HepG2 (cell line): ENCODE measurements at regions not wholly inside any gene's neighbourhood (a gene's known extent, or its start where the extent isn't known, plus 50 kb on each side); places are given as distances from the start of the nearest gene placed in this dataset.

Source experiments
- CBFB ChIP-seq: sonication (generic); formaldehyde crosslinking; IDR thresholded peaks from 2 replicates; pipeline ENCODE4 v1.4.0; 2020; ENCODE audit warnings: missing genetic modification reagents
- ELF3 ChIP-seq: IDR thresholded peaks from 2 replicates; pipeline ENCODE4 v1.6.1; 2016; ENCODE audit warnings: missing genetic modification reagents, missing compliant biosample characterization
- FLYWCH1 ChIP-seq: sonication (generic); formaldehyde crosslinking; IDR thresholded peaks from 2 replicates; pipeline ENCODE4 v1.8.1; 2023; ENCODE audit warnings: mild to moderate bottlenecking, missing genetic modification reagents
- FOXK1 ChIP-seq: sonication (generic); formaldehyde crosslinking; IDR thresholded peaks from 2 replicates; pipeline ENCODE4 v1.4.0; 2020; ENCODE audit warnings: low read depth, missing genetic modification reagents, borderline replicate concordance
- HIVEP1 ChIP-seq: sonication (generic); formaldehyde crosslinking; IDR thresholded peaks from 2 replicates; pipeline ENCODE4 v1.4.0; 2020; ENCODE audit warnings: mild to moderate bottlenecking, missing genetic modification reagents
- NAIF1 ChIP-seq: sonication (generic); formaldehyde crosslinking; IDR thresholded peaks from 2 replicates; pipeline ENCODE4 v1.5.0; 2020; ENCODE audit warnings: mild to moderate bottlenecking, missing genetic modification reagents, borderline replicate concordance
- NPAS2 ChIP-seq: sonication (generic); formaldehyde crosslinking; IDR thresholded peaks from 2 replicates; pipeline ENCODE4 v1.8.0; 2022; ENCODE audit warnings: mild to moderate bottlenecking, missing genetic modification reagents, borderline replicate concordance
- RNF2 ChIP-seq: fragments of 450-650 bp; conservative IDR thresholded peaks from 2 replicates; pipeline ENCODE4 v1.6.1; 2016; ENCODE audit warnings: low read depth
- SATB2 ChIP-seq: sonication (generic); formaldehyde crosslinking; IDR thresholded peaks from 2 replicates; pipeline ENCODE4 v1.5.0; 2020; ENCODE audit warnings: missing genetic modification reagents
- TFDP1 ChIP-seq: IDR thresholded peaks from 2 replicates; pipeline ENCODE4 v1.6.1; 2016; ENCODE audit warnings: missing compliant biosample characterization, missing genetic modification reagents, borderline replicate concordance
- ZBTB8A ChIP-seq: sonication (generic); formaldehyde crosslinking; IDR thresholded peaks from 2 replicates; pipeline ENCODE4 v1.4.0; 2020; ENCODE audit warnings: mild to moderate bottlenecking, low read depth, missing genetic modification reagents, borderline replicate concordance
- ZNF234 ChIP-seq: sonication (generic); formaldehyde crosslinking; conservative IDR thresholded peaks from 2 replicates; pipeline ENCODE4 v1.5.1; 2020; ENCODE audit warnings: mild to moderate bottlenecking, missing genetic modification reagents
- ZNF260 ChIP-seq: sonication (generic); formaldehyde crosslinking; IDR thresholded peaks from 2 replicates; pipeline ENCODE4 v1.4.0; 2020; ENCODE audit warnings: missing genetic modification reagents, low read depth, mild to moderate bottlenecking, borderline replicate concordance
- ZNF318 ChIP-seq: sonication (generic); formaldehyde crosslinking; IDR thresholded peaks from 2 replicates; pipeline ENCODE4 v1.4.0; 2020; ENCODE audit warnings: mild to moderate bottlenecking, missing genetic modification reagents
- TF ChIP-seq, protein P1 (sequence below): sonication (generic); formaldehyde crosslinking; IDR thresholded peaks from 2 replicates; pipeline ENCODE4 v1.4.0; 2020; ENCODE audit warnings: missing genetic modification reagents
- TF ChIP-seq, protein P2 (sequence below): sonication (generic); formaldehyde crosslinking; IDR thresholded peaks from 2 replicates; pipeline ENCODE4 v1.5.1; 2020; ENCODE audit warnings: missing genetic modification reagents, mild to moderate bottlenecking, borderline replicate concordance

DNA sequence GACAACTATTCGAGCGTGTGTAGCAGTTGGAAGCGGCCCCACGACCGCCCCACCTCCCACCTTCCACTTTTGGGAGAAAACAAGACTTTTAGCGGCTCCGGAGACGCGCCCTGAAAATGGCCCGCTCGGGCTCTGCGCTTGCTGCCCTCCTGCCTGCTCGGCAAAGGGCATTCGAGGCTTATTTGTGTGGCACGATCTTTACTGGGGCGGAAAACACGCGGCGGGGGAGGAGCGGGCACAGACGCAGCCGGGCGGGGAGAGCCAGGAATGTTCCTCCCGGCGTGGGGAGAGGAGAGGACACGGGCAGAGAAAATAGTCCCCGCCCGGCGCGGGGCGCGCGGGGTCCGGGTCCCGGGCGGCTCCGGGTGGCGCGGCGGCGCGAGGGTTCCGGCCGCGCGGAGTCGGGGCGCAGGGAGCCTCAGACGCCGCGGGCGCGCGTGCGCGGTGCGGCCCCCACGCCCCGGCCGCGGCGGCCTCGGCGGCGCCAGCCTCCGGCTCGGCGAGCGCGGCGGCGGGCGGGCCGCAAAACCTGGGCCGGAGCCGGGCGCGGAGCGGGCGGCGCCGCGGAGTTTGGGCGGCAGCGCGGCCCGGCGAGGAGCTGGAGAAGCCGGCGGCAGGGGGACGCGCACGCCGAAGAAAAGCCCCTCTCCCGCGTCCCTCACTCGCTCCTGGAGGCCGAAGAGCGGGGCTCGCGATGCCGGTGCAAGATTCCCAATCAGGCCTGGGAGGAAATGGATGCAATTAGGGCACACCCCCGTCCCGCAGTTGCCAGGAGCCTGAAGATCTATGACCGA is 90.0 kb upstream of the ARID1B start (continued):
- TF ChIP-seq ZBTB8A (CRISPR knock-in tag) (no peak), HIVEP1 (CRISPR knock-in tag) (peak; percentile 70), ZNF318 (CRISPR knock-in tag) (no peak), FOXK1 (0 out of 2 replicates have a peak, but pooled peaks have one; percentile 16), TFDP1 (no peak), ELF3 (no peak; the same call in 1 of the 2 replicates), RNF2 (peak; percentile 55; the same call in 1 of the 2 replicates), FLYWCH1 (no peak), SATB2 (CRISPR knock-in tag) (no peak), ZNF234 (no peak), CBFB (CRISPR knock-in tag) (no peak), NPAS2 (no peak), ZNF260 (CRISPR knock-in tag) (no peak), NAIF1 (CRISPR knock-in tag) (no peak)
- TF ChIP-seq, protein P1, sequence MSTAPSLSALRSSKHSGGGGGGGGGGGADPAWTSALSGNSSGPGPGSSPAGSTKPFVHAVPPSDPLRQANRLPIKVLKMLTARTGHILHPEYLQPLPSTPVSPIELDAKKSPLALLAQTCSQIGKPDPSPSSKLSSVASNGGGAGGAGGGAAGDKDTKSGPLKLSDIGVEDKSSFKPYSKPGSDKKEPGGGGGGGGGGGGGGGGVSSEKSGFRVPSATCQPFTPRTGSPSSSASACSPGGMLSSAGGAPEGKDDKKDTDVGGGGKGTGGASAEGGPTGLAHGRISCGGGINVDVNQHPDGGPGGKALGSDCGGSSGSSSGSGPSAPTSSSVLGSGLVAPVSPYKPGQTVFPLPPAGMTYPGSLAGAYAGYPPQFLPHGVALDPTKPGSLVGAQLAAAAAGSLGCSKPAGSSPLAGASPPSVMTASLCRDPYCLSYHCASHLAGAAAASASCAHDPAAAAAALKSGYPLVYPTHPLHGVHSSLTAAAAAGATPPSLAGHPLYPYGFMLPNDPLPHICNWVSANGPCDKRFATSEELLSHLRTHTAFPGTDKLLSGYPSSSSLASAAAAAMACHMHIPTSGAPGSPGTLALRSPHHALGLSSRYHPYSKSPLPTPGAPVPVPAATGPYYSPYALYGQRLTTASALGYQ = no peak
- TF ChIP-seq, protein P2, sequence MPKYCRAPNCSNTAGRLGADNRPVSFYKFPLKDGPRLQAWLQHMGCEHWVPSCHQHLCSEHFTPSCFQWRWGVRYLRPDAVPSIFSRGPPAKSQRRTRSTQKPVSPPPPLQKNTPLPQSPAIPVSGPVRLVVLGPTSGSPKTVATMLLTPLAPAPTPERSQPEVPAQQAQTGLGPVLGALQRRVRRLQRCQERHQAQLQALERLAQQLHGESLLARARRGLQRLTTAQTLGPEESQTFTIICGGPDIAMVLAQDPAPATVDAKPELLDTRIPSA (CRISPR knock-in tag) = no peak; the same call in 1 of the 2 replicates
